KMS-11 (cell line): ENCODE measurements at regions not wholly inside any gene's neighbourhood (a gene's known extent, or its start where the extent isn't known, plus 50 kb on each side); places are given as distances from the start of the nearest gene placed in this dataset.

Source experiments
- H2AFZ ChIP-seq: fragments of 200-600 bp; sonication (generic); 2 replicates; pipeline ENCODE4 v1.6.1; 2016; ENCODE audit warnings: antibody characterized with exemption, mixed run types, low read depth
- H3K27ac ChIP-seq: fragments of 200-600 bp; sonication (generic); 2 replicates; pipeline ENCODE4 v1.6.1; 2016; ENCODE audit warnings: mild to moderate bottlenecking, mixed run types
- H3K27me3 ChIP-seq: fragments of 200-600 bp; sonication (generic); 2 replicates; pipeline ENCODE4 v1.6.1; 2017; ENCODE audit warnings: mild to moderate bottlenecking, low read depth, mixed run types, moderate library complexity; ENCODE audit not compliant: insufficient read depth
- H3K36me3 ChIP-seq: fragments of 200-600 bp; sonication (generic); 2 replicates; pipeline ENCODE4 v1.6.1; 2017; ENCODE audit warnings: mild to moderate bottlenecking, mixed run types; ENCODE audit not compliant: insufficient read depth
- H3K4me1 ChIP-seq: fragments of 200-600 bp; sonication (generic); 2 replicates; pipeline ENCODE4 v1.6.1; 2016; ENCODE audit warnings: mild to moderate bottlenecking, low read depth, mixed run types; ENCODE audit not compliant: poor library complexity, severe bottlenecking
- H3K4me2 ChIP-seq: fragments of 200-600 bp; sonication (generic); 2 replicates; pipeline ENCODE4 v1.7.0; 2016; ENCODE audit warnings: mild to moderate bottlenecking, mixed run types
- H3K4me3 ChIP-seq: fragments of 200-600 bp; sonication (generic); IDR thresholded peaks from 2 replicates; pipeline ENCODE4 v1.6.1; 2017; ENCODE audit warnings: low read depth, low read length, mixed read lengths; ENCODE audit not compliant: insufficient read depth
- H3K79me2 ChIP-seq: fragments of 200-600 bp; sonication (generic); 2 replicates; pipeline ENCODE4 v1.6.1; 2016; ENCODE audit warnings: low read depth, mixed run types; ENCODE audit not compliant: insufficient read depth
- H3K9ac ChIP-seq: fragments of 200-600 bp; sonication (generic); 2 replicates; pipeline ENCODE4 v1.6.1; 2016; ENCODE audit warnings: mild to moderate bottlenecking, mixed run types
- H4K20me1 ChIP-seq: fragments of 200-600 bp; sonication (generic); 2 replicates; pipeline ENCODE4 v1.6.1; 2016; ENCODE audit warnings: mild to moderate bottlenecking, mixed run types; ENCODE audit not compliant: insufficient read depth
- CTCF ChIP-seq: fragments of 200-600 bp; sonication (generic); conservative IDR thresholded peaks from 2 replicates; pipeline ENCODE4 v1.6.1; 2017; ENCODE audit warnings: low read depth, mild to moderate bottlenecking, antibody characterized with exemption, low read length, moderate library complexity, mixed read lengths

DNA sequence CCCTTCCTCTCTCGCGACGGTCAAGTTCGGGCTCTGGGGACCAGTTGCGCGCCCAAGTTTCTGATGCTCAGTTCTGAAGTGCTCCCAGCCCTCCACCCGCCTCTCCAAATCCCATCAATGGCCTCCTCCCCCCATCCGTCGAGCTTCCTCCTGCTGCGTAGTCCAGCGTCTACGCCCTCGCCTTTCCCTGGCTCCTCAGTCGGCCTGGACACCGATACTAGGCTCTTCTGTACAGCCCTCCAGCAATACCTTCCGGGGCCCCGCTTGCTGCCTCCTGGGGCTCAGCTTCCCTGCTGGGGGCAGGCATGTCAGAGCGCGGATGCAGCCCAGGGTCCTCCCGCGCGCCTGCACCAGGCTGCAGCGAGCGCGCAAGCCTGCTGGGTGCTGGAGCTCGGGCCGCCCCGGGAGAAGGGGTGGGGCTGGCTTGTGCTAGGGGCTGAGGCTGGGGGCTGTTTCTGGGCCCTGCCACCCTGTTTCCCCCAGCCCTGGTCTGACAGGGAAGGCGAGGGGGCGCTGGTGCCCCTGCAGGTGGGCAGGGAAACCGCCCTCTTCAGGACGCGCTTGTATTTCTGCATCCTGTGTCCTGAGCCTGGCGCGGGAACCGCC, 353.3 kb upstream of the SUCLG2 start:
- no peaks in the 10 kb centered on the region for H3K36me3 ChIP-seq
- H3K27ac ChIP-seq: no peak overlapping the region
- H3K79me2 ChIP-seq: no peaks in the 10 kb centered on the region
- no peak overlapping the region for H3K9ac ChIP-seq
- H3K4me2 ChIP-seq: no peak overlapping the region
- H3K4me1 ChIP-seq: no peaks in the 10 kb centered on the region
- H3K27me3 ChIP-seq: no peaks in the 10 kb centered on the region
- TF ChIP-seq CTCF: no peak
- no peak overlapping the region for H3K4me3 ChIP-seq
- H4K20me1 ChIP-seq: no peaks in the 10 kb centered on the region
- no peak overlapping the region for H2AFZ ChIP-seq

- Histone ChIP-seq H3K27me3 (no peaks in the 10 kb centered on the region), H3K4me1 (no peaks in the 10 kb centered on the region), H3K4me2 (no peak overlapping the region)
Observed at GRCh38 chr3:68006646-68007045, 352.2 kb upstream of the SUCLG2 start.

DNA sequence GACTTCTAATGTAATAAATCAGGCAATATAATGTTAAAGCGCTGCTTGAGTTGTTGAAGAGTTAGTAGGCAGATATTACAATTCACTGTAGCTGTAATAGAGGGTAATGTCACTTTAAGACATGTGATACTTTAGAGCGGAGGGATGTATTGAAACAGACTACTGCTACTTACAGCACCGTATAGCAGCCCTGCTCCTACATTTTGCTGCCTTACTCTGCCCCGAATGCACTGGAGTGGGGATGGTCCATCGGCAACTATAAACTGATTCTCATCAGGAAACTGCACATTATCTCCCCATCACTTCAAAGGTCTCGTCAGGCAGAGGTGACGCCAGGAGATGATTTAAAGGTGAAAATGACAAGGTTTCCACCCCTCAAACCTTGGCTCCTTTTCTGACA, 349.7 kb upstream of the SUCLG2 start:
- H3K4me2 ChIP-seq: no peak overlapping the region
- H3K4me3 ChIP-seq: no peak overlapping the region
- H3K36me3 ChIP-seq: no peaks in the 10 kb centered on the region
- no peak overlapping the region for H3K9ac ChIP-seq
- H3K79me2 ChIP-seq: no peaks in the 10 kb centered on the region
- no peak for TF ChIP-seq CTCF
- H2AFZ ChIP-seq: no peak overlapping the region
- H3K27ac ChIP-seq: no peak overlapping the region
- H3K27me3 ChIP-seq: no peaks in the 10 kb centered on the region
- no peaks in the 10 kb centered on the region for H3K4me1 ChIP-seq
- no peaks in the 10 kb centered on the region for H4K20me1 ChIP-seq

More at GRCh38 chr3:68006646-68007045, 352.2 kb upstream of the SUCLG2 start:
- Histone ChIP-seq H3K4me3 (no peak overlapping the region), H3K79me2 (no peaks in the 10 kb centered on the region), H3K9ac (no peak overlapping the region), H2AFZ (no peak overlapping the region), H3K36me3 (no peaks in the 10 kb centered on the region), H4K20me1 (no peaks in the 10 kb centered on the region), H3K27ac (no peak overlapping the region)
- TF ChIP-seq CTCF: no peak

DNA sequence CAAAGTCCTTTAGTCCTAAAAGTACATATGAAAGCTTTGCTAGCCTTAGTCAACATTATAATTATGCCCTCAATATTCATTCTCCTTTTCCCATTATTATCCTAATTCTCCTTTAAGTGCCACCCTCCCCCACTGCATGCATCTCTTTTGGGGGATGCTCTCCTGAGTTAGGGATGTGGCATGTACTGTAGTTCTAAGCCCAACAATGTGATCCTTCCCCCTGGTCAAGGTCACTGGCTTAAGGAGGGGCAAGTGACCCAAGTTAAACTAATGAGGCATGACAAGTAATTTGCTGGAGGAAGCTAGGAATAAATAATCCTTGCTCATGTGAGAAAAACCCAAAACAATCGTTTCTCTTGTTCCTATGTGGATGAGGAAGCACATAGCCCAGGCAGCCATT, 343.9 kb upstream of the SUCLG2 start:
- Histone ChIP-seq H3K36me3 (no peaks in the 10 kb centered on the region), H2AFZ (no peak overlapping the region), H3K27me3 (no peaks in the 10 kb centered on the region), H3K79me2 (no peaks in the 10 kb centered on the region), H3K4me2 (no peak overlapping the region), H3K9ac (no peak overlapping the region), H3K4me3 (no peak overlapping the region), H3K4me1 (no peaks in the 10 kb centered on the region), H3K27ac (no peak overlapping the region), H4K20me1 (no peaks in the 10 kb centered on the region)
- TF ChIP-seq CTCF: no peak
